Stimulated activated CD4-positive, alpha-beta T cell treated with anti-CD3 and anti-CD28 coated beads, Interleukin-15, amount 100 ng/mL, for 48 hours (primary cell): ENCODE measurements at regions not wholly inside any gene's neighbourhood (a gene's known extent, or its start where the extent isn't known, plus 50 kb on each side); places are given as distances from the start of the nearest gene placed in this dataset.
"Not testable (repeated sequence)": the region's sequence is repeated elsewhere in the genome, so short reads cannot be mapped to it uniquely, and the experiment has no call there.

ENCODE experiments used
- DNase-seq, 2 donors: peaks; one replicate each; pipeline ENCODE4 v3.0.0-alpha.2; 2020; ENCODE audit warnings: low read depth in 2 of 2

GRCh38 chr5:57069115-57069835 is 104.6 kb upstream of the GPBP1 start:
- no peak for DNase-seq

DNA sequence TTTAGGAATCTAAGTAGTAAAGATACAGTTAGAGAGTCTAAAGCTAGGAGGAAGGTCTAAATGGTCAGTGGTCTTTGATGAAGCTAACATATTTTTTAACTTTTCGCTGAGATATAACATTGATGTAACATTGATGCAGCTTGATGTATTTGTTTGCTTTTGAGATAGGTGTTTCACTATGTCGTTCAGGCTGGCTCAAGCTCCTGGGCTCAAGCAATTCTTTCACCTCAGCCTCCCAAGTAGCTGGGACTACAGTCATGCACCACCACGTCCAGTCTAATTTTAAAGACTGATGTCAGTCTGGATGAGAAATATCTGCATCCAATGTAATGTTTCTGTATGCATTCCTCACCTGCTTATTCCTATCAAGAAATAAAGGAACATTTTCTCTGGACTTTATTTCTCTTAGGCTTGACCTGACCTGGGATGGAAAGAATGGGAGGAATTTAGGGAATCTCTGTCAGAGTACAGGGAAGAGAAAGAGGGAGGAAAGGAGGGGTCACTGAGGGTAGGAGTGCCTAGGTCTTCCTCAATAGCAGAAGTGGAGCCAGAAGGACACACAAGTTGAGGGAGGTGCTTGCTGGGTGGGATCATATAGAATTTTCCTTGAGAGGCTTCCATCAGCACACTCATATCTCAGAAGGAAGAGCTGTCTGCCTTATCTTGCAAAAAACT is 101.5 kb upstream of the GPBP1 start:
- DNase-seq: no peak

- no peak for DNase-seq
Measured at GRCh38 chr5:57082441-57083067, 91.3 kb upstream of the GPBP1 start.

GRCh38 chr5:57085306-57086081 is 88.4 kb upstream of the GPBP1 start:
- no peak for DNase-seq

DNA sequence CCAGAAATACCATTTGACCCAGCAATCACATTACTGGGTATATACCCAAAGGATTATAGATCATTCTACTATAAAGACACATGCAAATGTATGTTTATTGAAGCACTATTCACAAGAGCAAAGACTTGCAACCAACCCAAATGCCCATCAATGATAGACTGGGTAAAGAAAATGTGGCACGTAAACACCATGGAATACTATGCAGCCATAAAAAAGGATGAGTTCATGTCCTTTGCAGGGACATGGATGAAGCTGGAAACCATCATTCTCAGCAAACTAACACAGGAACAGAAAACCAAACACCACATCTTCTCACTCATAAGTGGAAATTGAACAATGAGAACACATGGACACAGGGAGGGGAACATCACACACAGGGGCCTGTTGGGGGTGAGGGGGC is 85.9 kb upstream of the GPBP1 start:
- DNase-seq: not testable (repeated sequence)

DNA sequence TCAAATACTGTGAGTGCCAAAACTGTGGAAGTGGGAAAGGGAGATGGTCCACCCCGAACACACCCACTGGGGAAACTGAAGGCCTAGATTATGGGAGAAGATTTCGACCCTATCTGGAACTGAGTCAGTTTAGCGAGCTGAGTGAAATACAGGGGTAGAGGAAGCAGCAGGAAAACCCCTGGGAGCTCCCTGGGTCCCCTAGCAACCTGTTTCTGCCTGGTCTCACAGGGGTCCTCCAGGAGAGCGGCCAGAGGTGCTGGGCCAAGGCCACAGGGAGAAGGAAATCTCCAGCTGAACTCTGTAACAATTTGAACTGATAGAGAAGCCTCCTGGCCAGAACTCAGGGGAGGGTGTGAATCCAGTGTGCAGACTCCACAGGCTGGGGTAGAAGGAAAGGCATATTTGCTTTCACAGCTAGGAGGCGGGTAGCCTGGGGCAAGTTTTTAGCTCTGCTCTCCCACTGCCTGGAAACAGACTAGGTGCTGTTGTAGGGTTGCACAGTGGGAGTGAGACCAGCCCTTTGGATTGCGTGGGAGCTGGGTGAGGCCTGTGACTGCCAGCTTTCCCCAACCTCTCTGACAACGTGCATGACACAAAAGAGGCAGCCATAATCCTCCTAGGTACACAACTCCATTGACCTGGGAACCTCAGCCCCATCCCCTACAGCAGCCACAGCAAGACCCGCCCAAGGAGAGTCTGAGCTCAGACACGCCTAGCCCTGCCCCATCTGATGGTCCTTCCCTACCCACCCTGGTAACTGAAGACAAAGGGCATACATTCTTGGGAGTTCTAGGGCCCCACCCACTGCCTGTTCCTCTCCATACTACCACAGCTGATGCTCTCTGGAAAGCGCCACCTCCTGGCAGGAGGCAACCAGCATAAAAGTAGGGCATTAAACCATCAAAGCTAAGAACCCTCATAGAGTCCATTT is 78.8 kb upstream of the GPBP1 start:
- DNase-seq: peak in 1 of 2 donors; percentile 4

DNA sequence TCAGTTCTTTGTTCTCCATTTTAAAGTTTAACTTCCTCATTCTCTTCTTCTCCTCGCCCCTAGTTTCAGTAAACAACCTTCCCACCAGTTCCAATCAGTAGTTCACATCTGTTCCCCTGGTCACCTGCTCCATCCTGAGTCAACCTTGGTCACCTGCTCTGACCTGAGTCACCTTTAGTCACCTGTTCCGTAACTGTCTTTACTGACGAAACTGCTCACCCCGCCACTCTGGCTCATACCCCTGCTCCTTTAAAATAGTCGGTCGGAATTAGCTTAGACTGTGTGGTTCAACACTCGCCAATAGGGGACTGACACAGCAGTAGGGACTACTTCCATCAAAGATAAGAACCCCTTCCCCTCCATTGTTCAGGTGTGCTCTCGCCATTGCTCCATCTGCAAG is 76.3 kb upstream of the GPBP1 start:
- DNase-seq: no peak

- DNase-seq: no peak
Measured at GRCh38 chr5:57102189-57102904, 71.5 kb upstream of the GPBP1 start.

DNA sequence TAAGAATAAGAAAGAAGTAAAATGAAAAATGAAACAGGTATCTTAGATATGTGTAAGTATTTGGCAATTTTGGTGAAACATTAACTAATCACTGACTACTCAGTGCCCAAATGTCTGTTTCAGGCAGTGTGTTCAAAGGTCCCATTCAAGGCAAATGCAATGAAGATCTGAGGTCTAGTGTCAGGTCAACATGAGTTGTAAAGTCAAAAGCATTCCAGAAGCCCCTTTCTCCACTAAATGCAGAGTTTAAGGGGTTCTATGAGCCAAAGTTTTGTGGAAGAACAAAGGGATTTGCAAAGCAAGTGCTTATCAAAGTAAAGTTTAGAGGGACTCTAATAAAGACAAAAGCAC is 71.0 kb upstream of the GPBP1 start:
- DNase-seq: no peak

- DNase-seq: no peak
Measured at GRCh38 chr5:57103317-57103907, 70.4 kb upstream of the GPBP1 start.

- no peak for DNase-seq
Measured at GRCh38 chr5:57106661-57107060, 67.2 kb upstream of the GPBP1 start.

DNA sequence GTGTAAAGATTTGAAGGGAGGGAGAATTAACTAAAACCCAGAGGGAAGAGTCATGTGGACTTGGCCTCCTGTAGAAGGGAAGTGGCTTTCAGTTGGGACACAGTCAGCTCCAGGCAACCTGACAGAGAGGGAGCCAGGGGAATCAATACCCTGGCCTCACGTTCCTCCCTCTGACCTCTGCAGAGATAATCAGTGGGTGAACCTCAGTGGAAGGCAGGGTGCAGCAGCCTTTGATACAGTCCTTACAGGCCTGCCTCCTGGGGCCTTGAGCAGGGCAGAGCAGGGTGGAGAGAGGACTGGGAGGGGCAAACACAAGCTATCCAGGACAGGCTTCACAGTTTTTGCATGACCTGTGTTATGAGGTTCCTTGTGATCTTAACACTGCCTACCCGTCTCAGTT is 61.9 kb upstream of the GPBP1 start:
- no peak for DNase-seq

- no peak for DNase-seq
Measured at GRCh38 chr5:57113481-57113880, 60.4 kb upstream of the GPBP1 start.

GRCh38 chr5:57117596-57117995 is 56.3 kb upstream of the GPBP1 start:
- DNase-seq: peak; percentile 12 to 13

DNA sequence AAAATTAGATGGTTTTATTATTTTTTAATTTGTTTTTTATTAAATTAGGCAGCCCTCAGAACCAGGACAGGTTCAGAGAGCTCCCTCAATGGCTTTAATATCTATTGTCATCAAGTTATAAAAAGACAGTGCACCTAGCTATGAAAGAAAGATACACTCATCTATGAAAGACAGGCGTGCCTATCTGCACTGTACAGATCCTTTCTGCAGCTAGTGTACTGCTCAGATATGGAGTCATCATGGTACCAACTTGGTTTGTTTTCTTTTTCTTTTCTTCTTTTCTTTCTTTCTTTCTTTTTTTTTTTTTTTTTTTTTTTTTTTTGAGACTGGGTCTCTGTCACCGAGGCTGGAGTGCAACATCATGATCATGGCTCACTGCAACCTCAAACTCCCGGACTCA is 54.8 kb upstream of the GPBP1 start:
- no peak for DNase-seq

- no peak for DNase-seq
Measured at GRCh38 chr5:57124014-57124413, 49.8 kb upstream of the GPBP1 start.
